GM21576 (cell line): ENCODE measurements at regions not wholly inside any gene's neighbourhood (a gene's known extent, or its start where the extent isn't known, plus 50 kb on each side); places are given as distances from the start of the nearest gene placed in this dataset.
"Not testable (repeated sequence)": the region's sequence is repeated elsewhere in the genome, so short reads cannot be mapped to it uniquely, and the experiment has no call there.

ENCODE experiments used
- ATAC-seq: cut with Tn5 transposase; IDR thresholded peaks from one replicate; pipeline ENCODE4 v1.9.1; 2021; ENCODE audit warnings: mild to moderate bottlenecking, moderate library complexity; ENCODE audit not compliant: unreplicated experiment

DNA sequence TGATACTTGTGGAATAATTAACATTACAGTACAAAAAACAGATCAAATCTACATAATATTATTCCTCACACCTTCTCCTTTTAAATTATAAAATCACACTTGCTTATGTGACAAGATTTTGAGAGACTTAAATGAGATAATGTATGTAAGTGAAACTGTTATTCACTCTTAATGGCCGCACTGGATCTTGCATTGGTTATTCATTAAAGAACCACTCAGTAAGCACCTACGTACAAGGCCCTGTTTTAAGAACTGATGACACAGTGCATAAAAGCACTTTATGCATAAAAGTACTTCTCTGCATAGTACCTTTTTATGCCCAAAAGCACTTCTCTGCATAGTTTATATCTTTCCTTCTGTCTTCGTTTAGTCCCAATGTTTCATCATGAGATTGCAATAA is 172.1 kb downstream of the GOLGA6L6 start:
- ATAC-seq, result no peak

DNA sequence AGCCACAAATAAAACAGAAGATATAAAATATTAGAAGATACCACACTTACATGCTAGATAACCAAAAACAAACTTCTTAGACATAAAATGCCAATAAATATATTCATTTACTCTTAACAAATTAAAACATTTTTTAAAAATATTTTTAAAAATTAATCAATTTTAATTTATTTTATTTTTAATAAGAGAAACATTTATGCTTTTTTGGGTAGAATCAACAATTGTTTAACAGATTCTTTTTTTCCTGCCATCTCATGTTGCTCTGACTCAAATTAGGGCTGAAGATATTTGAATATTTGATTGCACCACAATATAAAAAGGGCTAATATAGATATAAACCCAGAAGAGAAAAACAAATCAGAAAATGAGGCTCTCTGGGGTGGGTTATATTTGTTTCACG is 172.6 kb downstream of the GOLGA6L6 start:
- no peak for ATAC-seq

DNA sequence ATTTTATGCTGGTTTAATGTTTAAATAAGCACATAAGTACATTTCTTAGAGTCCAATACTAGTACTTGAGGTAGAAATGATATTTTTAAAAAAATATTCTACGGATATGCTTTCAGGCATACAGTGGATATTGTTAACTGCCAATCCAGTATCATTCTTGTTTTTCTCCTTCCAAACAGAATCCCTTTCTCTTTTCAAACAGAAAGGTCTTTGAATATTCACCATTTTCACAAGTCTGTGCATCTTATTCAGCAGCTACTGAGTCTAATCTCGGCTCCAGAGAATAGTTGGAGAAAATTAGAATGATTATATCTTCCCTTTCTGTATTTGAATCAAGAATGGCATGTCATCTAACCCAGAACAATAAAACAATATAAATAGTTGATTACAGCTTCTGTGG is 174.5 kb downstream of the GOLGA6L6 start:
- no peak for ATAC-seq

DNA sequence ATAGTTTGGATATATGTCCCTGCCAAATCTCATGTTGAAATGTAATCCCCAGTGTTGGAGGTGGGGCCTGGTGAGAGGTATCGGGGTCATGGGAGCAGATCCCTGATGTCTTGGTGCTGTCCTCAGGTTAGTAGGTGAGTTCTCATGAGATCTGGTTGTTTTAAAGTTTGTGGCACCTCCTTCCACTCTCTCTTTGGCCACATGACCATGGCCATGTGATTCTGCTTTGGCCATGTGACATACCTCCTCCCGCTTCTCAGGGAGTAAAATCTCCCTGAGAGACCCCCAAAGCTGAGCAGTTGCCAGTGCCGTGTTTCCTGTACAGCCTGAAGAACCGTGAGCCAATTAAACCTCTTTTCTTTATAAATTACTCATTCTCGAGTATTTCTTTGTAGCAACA is 178.0 kb downstream of the GOLGA6L6 start:
- ATAC-seq, result not testable (repeated sequence)

DNA sequence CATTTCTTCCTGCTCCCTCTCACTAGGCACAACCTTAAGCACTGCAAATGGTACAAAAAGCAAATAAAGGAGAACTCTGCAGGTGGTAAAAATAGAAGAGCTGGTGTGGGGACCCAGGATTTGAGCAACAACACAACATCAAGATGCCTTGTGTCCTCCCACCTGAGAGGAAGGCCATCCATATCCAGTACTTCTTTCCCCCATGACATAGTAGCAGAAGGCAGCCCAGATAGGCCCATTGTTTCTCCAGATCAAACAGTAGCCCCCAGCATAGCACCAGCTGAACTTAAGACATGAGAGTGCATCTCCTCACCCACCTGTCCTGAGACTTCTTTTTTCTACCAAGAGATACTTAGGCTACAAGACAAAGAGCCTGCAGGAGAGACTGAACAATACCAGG is 180.5 kb downstream of the GOLGA6L6 start:
- no peak for ATAC-seq

DNA sequence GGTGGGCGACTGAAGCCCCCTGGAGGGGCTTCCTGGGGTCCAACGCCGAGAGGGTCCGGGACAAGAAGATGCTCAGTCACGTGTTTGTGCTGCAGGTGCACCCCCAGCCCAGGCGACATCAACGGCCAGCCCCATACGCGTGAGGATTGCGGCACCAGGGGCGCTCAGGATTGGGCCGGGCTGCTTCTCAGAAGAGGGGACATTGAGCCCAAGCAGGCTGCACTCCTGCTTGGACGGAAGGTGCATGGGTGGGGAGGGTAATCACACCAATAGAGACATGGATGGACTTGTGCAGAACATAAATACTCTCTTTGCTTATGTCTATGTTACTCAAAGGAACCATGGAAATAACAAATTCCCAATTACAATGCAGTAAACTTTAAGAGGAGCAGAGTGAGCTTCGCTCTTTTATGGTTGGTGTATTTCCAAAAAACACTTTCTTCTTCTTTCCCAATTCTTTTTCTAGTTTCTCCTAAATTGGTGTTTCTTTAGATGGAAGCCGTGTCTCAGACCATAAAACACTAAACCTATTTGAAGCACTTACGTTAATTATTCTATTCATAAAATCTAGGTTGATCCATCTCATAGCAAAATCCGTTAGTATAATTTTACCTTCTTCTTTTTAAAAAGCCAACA is 182.7 kb downstream of the GOLGA6L6 start:
- no peak for ATAC-seq

DNA sequence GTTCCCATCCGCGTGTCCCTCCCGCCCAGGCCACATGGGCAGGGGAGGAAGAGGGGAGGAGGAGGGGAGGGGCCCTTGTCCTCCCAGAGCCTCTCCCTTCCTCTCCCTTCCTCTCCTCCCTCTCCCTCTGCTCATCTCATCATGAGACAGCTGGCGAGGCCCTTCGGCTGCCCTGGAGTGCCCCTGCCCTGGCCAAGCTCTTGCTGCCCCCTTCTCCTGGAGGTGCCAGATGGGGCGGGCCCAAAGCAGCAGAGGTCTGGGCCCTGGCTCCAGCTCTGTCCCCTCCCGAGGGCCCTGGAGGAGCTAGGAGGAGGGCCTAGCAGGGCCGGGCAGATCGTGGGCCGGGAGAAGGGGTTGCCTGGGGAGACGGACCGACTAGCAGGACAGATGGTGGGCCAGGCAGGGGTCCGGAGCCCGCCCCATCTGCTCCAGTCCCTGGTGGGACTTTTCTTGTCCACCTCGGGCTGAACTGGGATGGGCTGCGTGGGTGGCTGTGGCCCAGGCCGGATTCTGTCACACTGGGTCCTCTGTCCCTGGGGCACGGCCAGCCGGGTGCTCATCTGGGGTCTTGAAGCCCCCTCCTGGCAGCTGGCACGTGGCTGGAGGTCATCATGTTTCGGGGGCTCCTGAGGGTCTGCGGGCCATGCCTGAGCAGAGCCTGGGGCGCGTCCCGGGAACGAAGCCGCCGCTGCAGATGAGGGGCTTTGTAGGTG is 183.4 kb downstream of the GOLGA6L6 start:
- ATAC-seq, result no peak

DNA sequence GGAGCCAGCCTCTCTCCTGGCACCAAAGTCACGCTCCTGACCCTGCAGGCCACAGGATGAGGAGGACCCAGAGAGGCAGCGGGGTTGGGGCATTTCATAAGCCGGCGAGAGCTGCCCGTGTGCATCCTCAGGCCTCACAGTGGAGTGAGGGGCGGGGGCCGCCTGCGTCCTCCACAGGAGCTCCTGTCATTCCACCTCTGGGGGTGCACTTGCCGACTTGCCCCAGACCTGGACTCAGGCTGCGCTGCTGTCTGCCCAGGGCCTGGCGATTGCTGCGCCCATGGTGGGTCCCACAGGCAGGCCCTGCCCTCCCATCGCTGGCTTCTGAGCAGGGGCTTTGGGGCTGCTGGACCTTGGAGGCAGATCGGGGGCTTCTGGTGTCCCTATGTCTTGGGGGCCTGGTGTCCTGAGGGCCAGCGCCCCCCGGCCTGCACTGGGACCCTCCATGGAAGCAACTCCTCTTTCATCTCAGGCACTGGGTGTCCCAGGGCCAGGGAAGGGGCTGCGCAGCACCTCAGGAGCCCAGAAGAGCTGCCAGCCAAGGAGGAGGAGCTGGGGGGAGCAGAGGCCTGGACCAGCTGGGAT is 184.0 kb downstream of the GOLGA6L6 start:
- ATAC-seq, result no peak

DNA sequence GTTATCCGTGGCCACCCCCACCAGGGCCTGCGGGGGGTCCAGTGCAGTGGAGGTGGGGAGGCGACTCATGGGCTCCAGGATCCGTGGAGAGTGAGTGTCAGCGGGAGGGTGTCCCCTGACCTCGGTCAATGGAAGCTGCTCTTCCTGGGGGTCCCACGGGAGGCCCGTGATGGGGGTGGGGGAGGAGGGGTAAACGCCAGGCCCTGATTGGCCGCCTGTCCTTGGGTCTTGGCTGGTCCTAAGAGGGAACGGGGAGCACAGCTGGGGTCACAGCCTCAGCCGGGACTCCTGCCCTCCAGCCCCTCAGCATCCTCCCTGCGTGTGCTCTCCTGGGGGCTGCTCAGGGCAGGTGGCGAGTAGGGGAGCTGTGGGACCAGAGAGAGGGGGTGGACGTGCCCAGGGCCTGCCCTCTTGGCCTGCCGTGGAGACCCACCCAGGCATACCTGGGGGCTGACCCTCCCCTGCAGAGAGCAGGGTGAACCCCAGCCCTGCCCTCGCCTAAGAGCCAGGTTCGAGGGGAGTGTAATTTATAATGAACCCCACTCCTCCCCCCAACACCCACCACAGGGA is 184.6 kb downstream of the GOLGA6L6 start:
- no peak for ATAC-seq

DNA sequence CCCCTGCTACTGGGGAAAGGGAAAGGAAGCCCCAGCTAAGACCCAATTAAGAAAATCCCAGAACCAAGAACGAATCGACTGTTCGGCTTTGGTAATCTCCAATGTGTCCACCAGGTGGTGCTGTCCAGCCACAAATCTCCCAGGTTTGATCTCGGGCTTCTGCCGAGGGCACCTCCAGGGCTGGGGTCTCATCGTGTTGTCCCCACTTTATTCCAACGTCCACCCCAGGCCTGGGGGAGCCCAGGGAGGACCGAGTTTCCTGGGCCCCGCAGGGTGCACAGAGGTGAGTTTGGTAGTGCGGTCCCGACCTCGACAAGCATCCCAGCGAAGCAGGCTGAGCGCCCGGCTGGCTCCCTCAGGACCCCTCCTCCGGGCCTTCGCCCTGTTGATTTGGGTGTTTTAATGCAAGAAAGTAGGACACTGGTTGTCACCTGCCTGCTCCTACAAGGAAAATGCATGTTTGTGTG is 185.1 kb downstream of the GOLGA6L6 start:
- peak; percentile 48 for ATAC-seq

DNA sequence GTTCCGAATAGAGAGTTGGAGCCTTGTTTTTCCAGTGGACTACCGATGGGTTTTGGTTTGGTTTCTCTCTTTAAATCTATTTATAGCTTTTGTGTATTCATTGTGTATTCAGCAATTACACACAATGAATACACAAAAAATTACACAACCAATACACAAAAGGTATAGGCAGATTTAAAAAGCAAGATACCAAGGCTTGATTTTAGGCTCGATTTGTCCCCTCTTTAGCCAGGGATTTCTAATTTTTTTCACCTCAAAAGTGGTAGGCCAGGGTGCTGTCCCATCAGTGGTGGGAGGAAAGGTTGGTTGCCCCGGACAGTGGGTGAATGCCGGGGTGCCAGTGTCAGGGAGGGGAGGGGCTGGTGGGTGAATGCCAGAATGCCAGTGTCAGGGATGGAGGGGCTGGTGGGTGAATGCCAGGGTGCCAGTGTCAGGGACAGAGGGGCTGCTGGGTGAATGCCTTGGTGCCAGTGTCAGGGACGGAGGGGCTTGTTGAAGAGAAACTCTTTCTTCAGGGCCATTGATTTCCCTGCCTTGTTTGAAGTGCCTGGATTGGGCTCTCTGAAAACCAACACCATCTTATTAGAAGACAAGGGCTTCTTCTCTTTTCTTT is 186.2 kb downstream of the GOLGA6L6 start:
- ATAC-seq, result no peak

DNA sequence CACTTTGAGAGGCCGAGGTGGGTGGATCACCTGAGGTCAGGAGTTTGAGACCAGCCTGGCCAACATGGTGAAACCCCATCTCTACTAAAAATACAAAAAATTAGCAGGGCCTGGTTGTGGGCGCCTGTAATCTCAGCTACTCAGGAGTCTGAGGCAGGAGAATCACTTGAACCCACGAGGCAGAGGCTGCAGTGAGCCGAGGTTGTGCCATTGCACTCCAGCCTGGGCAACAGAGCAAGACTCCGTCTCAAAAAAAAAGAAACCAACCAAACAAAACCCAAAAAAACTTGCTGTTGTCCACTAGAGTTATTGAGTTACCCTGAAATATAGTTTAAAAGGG is 186.7 kb downstream of the GOLGA6L6 start:
- not testable (repeated sequence) for ATAC-seq

DNA sequence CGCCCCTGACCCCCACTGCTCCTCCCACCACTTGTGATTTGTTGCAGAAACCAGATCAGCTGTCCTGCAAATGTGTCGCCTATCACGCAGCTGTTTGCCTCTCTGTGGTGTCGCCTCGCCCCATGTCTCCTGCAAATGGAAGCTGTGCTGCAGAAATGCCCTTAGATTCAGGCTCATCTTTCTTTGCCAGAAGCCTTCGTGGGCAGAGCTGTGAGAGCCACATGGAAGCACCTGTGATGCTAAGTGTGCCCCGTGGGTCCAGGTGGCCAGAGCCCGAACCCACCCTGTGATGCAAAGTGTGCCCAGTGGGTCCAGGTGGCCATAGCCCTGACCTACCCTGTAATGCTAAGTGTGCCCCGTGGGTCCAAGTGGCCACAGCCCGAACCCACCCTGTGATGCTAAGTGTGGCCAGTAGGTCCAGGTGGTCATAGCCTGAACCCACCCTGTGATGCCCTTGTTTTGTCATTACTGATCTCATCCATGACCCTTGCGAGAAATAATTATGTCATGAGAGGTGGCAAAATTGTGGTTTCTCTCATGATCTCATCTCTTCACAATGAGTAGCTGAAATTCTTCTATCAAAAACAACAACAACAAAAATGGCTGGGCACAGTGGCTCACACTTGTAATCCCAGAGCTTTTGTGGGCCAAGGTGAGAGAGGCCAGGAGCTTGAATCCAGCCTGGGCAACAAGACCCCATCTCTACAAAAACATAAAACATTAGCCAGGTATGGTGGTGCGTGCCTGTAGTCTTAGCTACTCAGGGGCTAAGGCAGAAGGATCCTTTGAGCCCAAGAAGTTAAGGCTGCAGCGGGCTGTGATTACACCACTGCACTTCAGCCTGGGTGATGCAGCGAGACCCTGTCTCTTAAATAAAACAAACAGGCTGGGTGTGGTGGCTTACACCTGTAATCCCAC is 187.4 kb downstream of the GOLGA6L6 start:
- no peak for ATAC-seq

DNA sequence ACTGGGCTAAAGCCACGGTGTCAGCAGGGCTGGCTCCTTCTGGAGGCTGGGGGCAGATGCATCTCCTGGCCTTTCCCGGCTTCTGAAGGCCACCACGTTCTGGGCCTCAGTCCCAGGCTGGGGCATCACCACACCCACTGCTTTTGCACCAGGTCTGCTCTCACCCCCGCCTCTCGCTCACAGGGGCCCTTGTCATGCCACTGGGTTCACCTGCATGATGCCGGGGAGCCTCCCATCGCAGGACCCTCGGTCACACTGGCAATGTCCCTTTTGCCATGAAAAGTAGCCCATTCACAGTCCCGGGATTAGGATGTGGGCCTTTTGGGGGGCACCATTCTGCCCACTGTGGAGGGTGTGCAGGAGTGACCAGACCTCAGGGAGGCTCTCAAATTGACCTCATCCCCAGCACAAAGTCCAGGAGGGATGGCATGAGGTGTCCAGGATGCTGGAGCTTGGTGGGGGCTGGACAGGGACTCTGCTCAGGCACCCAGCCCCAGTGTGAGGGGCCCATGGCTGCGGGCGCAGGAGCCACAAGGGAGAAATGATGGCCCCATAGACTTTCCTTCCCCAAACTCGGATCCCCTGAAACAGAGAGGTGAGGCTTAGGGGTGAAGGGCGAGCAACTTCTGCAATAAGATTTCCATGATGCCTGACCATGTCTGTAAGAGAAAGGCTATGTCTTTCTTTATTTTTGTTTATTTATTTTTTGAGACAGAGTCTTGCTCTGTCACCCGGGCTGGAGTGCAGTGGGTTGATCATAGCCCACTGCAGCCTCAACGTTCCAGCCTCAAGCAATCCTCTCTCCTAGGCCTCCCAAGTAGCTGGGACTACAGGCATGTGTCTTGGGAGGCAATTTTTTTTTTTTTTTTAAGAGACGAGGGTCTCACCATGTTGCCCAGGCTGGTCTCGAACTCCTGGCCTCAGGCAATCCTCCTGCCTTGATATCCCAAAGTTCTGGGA is 189.1 kb downstream of the GOLGA6L6 start:
- ATAC-seq, result no peak

DNA sequence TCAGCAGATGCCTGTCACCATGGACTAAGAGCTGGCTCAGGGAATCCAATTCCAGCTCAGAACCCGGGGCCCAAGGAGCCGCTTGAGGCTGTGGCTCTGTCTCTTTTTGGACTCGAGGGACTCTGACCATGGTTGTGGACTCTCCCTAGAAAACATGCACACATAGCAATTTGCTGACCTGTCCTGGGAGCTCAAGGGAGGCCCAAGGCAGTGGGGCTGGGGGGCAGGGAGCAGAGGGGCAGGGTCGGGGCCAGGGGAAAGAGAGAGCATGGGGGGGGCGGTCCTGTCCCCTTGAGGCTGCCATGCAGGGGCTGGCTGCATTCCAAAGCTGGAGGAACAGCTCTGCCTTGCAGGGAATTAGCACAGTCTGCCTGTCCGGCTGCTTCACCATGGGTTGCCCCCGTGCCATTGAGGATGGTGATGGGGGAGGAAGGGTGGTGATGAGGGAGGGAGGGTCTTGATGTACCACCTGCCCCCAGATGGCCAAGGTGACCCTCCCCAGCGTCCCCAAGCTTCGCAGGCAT is 190.1 kb downstream of the GOLGA6L6 start:
- no peak for ATAC-seq

DNA sequence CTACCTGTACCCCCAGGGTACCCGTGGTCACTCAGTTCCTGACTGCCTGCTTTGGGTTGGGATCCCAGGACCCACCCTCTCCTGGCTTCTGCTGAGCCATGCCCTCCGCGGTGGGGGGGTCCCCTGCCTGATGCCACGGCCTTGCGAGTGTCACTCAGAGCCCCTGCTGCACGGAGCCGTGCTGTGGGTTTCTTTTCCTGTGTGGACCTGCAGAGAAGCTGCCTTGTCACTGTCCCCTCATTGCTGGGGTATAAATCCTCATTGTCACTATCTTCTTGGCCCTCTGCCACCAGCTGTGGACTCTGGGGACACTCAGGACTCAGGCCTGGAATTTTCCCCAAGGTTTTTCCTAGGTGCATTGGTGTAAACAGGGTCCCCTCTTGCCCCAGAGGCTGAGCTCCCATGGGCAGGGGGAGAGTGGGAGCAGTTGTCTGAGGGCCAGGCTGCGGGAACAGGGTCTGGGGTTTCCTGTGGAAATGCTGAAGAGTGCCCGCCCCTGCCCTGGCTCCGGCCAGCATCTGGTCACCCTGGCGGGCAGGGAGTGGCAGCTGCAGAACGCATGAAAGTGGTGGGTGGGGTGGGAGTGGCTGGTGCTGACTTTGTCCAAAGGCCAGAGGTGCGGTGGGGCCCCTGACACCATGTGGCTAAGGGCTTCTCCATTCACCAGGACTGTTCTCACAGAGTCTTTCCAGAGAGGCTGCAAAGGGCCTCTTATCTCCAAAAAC is 191.7 kb downstream of the GOLGA6L6 start:
- ATAC-seq, result no peak

DNA sequence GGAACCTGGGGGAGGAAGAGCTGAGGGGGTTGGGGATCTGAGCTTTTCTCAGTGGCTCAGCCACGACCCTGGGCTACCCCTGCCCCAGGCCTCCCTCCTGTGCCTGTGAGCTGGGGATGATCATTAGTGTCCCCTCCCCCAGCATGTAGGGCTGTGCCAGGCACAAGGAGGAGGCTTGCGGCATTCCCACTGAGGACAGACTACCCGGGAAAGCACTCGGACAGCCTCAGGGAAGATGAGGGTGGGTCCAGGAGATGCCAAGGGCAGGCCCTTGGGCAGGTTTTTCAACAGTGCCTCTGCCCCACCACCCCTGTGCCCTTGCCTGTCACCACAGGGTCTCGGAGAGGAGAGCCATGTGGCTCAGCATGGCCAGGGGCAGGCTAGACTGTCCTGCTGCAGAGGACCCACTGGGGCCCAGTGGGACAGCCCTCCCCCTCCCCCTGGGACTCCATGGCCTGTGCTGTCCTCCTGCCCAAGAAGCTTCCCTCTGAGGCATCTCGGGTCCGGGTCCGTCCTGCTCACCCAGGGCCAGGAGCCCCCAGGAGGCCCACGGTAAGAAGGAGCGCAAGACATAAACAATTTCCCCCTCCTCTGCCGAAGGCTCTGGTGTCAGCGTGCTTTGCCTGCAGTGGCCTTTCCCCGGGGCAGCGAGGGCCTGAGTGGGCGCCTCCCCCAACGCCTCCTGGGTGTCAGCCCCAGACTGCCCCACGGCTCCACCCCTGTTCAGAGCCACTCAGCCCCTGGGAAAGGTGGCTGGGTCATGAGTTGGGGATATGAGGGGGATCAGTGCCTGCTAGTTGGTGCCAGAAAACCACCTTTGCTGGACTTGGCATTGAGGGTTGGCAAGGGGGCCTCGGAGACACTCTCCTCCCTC is 192.5 kb downstream of the GOLGA6L6 start:
- ATAC-seq, result no peak
